GM19240 (cell line): ENCODE measurements at regions not wholly inside any gene's neighbourhood (a gene's known extent, or its start where the extent isn't known, plus 50 kb on each side); places are given as distances from the start of the nearest gene placed in this dataset.

ENCODE experiments used
- DNase-seq: peaks from one replicate; pipeline ENCODE4 v3.0.0; 2011; ENCODE audit warnings: low spot score; ENCODE audit not compliant: insufficient read length

GRCh38 chr6:74782346-74782745 lies 423.5 kb downstream of the COL12A1 start:
- no peak for DNase-seq

- DNase-seq, result no peak
These were observed 425.0 kb downstream of the COL12A1 start for GRCh38 chr6:74780831-74781230.

- no peak for DNase-seq
These were observed 437.1 kb downstream of the COL12A1 start for GRCh38 chr6:74768738-74769137.

- DNase-seq, result no peak
These were observed 437.7 kb downstream of the COL12A1 start for GRCh38 chr6:74768120-74768519.

- no peak for DNase-seq
These were observed 440.4 kb downstream of the COL12A1 start for GRCh38 chr6:74765486-74765885.

- no peak for DNase-seq
These were observed 441.4 kb downstream of the COL12A1 start for GRCh38 chr6:74764486-74764885.

GRCh38 chr6:74762841-74763240 lies 443.0 kb downstream of the COL12A1 start:
- no peak for DNase-seq

- DNase-seq, result no peak
These were observed 448.0 kb downstream of the COL12A1 start for GRCh38 chr6:74757813-74758212.

- no peak for DNase-seq
These were observed 448.9 kb downstream of the COL12A1 start for GRCh38 chr6:74756923-74757322.

- no peak for DNase-seq
These were observed 450.1 kb downstream of the COL12A1 start for GRCh38 chr6:74755778-74756177.

GRCh38 chr6:74755196-74755595 lies 450.7 kb downstream of the COL12A1 start:
- DNase-seq, result no peak

GRCh38 chr6:74753883-74754600 lies 451.8 kb downstream of the COL12A1 start:
- DNase-seq, result no peak

GRCh38 chr6:74752303-74752702 lies 453.6 kb downstream of the COL12A1 start:
- DNase-seq, result no peak

- DNase-seq, result no peak
These were observed 455.0 kb downstream of the COL12A1 start for GRCh38 chr6:74750826-74751225.

- DNase-seq, result no peak
These were observed 456.4 kb downstream of the COL12A1 start for GRCh38 chr6:74749211-74750147.

GRCh38 chr6:74745670-74746069 lies 460.2 kb downstream of the COL12A1 start:
- no peak for DNase-seq

- DNase-seq, result no peak
These were observed 462.9 kb downstream of the COL12A1 start for GRCh38 chr6:74742793-74743508.

GRCh38 chr6:74741646-74742045 lies 464.2 kb downstream of the COL12A1 start:
- DNase-seq, result no peak

GRCh38 chr6:74735304-74735703 lies 470.5 kb downstream of the COL12A1 start:
- DNase-seq, result no peak

GRCh38 chr6:74734901-74735300 lies 471.0 kb downstream of the COL12A1 start:
- no peak for DNase-seq

GRCh38 chr6:74733830-74734620 lies 471.8 kb downstream of the COL12A1 start:
- DNase-seq, result no peak
